Liver (tissue), 8 donors: ENCODE measurements at regions not wholly inside any gene's neighbourhood (a gene's known extent, or its start where the extent isn't known, plus 50 kb on each side); places are given as distances from the start of the nearest gene placed in this dataset.

Experiments
- DNase-seq: peaks from one replicate; pipeline ENCODE4 v3.0.0-alpha.2; 2017; ENCODE audit warnings: low spot score
- H3K27ac ChIP-seq, 2 donors: one replicate each; pipeline ENCODE4 v1.7.0; 2013; ENCODE audit warnings: inconsistent platforms in 2 of 2, low read length in 2 of 2, control low read depth in 1 of 2, low read depth in 1 of 2, mild to moderate bottlenecking in 1 of 2
- H3K27me3 ChIP-seq, 4 donors: one replicate each; pipeline versions ENCODE4 v1.6.1 to v1.7.0; 2013; ENCODE audit warnings: low read length in 3 of 4, inconsistent platforms in 1 of 4, mild to moderate bottlenecking in 1 of 4, moderate library complexity in 1 of 4; ENCODE audit not compliant: control insufficient read depth in 4 of 4, insufficient read depth in 4 of 4
- H3K36me3 ChIP-seq, 4 donors: one replicate each; pipeline versions ENCODE4 v1.6.1 to v1.7.0; 2013; ENCODE audit warnings: low read length in 3 of 4, mild to moderate bottlenecking in 3 of 4, low read depth in 1 of 4, moderate library complexity in 1 of 4; ENCODE audit not compliant: control insufficient read depth in 4 of 4, insufficient read depth in 3 of 4
- H3K4me1 ChIP-seq, 4 donors: one replicate each; pipeline versions ENCODE4 v1.6.1 to v1.7.0; 2013; ENCODE audit warnings: low read length in 3 of 4, mild to moderate bottlenecking in 3 of 4, moderate library complexity in 1 of 4; ENCODE audit not compliant: control insufficient read depth in 4 of 4, insufficient read depth in 4 of 4
- H3K4me3 ChIP-seq, 3 donors: one replicate each; pipeline versions ENCODE4 v1.6.1 to v1.7.0; 2013; ENCODE audit warnings: low read length in 3 of 3, control low read depth in 1 of 3, low read depth in 1 of 3, mild to moderate bottlenecking in 1 of 3
- H3K9ac ChIP-seq, 2 donors: one replicate each; pipeline ENCODE4 v1.7.0; 2013; ENCODE audit warnings: low read length in 2 of 2, mild to moderate bottlenecking in 2 of 2, moderate library complexity in 2 of 2, control low read depth in 1 of 2, low read depth in 1 of 2
- H3K9me3 ChIP-seq, 4 donors: one replicate each; pipeline versions ENCODE4 v1.6.1 to v1.7.0; 2013; ENCODE audit warnings: low read length in 3 of 4; ENCODE audit not compliant: control insufficient read depth in 4 of 4
- EGR1 ChIP-seq, 2 donors: IDR thresholded peaks; 2 replicates each; pipeline ENCODE4 v1.6.1; 2016 to 2018; ENCODE audit warnings: antibody characterized with exemption in 2 of 2, low read depth in 2 of 2
- FOXA1 ChIP-seq: IDR thresholded peaks from 2 replicates; pipeline ENCODE4 v1.6.1; 2016; ENCODE audit warnings: antibody characterized with exemption
- FOXA2 ChIP-seq: IDR thresholded peaks from 2 replicates; pipeline ENCODE4 v1.6.1; 2016; ENCODE audit warnings: antibody characterized with exemption
- GABPA ChIP-seq, 2 donors: IDR thresholded peaks in 1 of 2; conservative IDR thresholded peaks in 1 of 2; 2 replicates each; pipeline ENCODE4 v1.6.1; 2016; ENCODE audit warnings: antibody characterized with exemption in 2 of 2, mild to moderate bottlenecking in 1 of 2, moderate library complexity in 1 of 2
- HNF4A ChIP-seq, 2 donors: conservative IDR thresholded peaks; 2 replicates each; pipeline ENCODE4 v1.6.1; 2016; ENCODE audit warnings: antibody characterized with exemption in 2 of 2, mild to moderate bottlenecking in 2 of 2
- JUND ChIP-seq, 2 donors: IDR thresholded peaks; 2 replicates each; pipeline ENCODE4 v1.6.1; 2016; ENCODE audit warnings: antibody characterized with exemption in 2 of 2
- RAD21 ChIP-seq, 2 donors: IDR thresholded peaks; 2 replicates each; pipeline ENCODE4 v1.6.1; 2016; ENCODE audit warnings: antibody characterized with exemption in 2 of 2, mild to moderate bottlenecking in 2 of 2
- RXRA ChIP-seq, 2 donors: IDR thresholded peaks; 2 replicates each; pipeline ENCODE4 v1.6.1; 2017 to 2018; ENCODE audit warnings: antibody characterized with exemption in 2 of 2, mild to moderate bottlenecking in 1 of 2
- SP1 ChIP-seq: IDR thresholded peaks from 2 replicates; pipeline ENCODE4 v1.6.1; 2018; ENCODE audit warnings: antibody characterized with exemption, mild to moderate bottlenecking
- TAF1 ChIP-seq: conservative IDR thresholded peaks from 2 replicates; pipeline ENCODE4 v1.6.1; 2016; ENCODE audit warnings: antibody characterized with exemption, mild to moderate bottlenecking
- YY1 ChIP-seq: IDR thresholded peaks from 2 replicates; pipeline ENCODE4 v1.6.1; 2016; ENCODE audit warnings: antibody characterized with exemption, mild to moderate bottlenecking
- WGBS: extraction: QIAGEN DNeasy Blood & Tissue Kit; methylation state at CpG from one replicate; pipeline ENCODE4 v1.1.7; 2013; 5-methylcytosine and 5-hydroxymethylcytosine counted together
- TF ChIP-seq, protein P1 (sequence below): IDR thresholded peaks from 2 replicates; pipeline ENCODE4 v1.6.1; 2016; ENCODE audit warnings: antibody characterized with exemption
- TF ChIP-seq, protein P2 (sequence below): IDR thresholded peaks from 2 replicates; pipeline ENCODE4 v1.6.1; 2016; ENCODE audit warnings: antibody characterized with exemption, mild to moderate bottlenecking
- TF ChIP-seq, protein P3 (sequence below): IDR thresholded peaks from 2 replicates; pipeline ENCODE4 v1.6.1; 2016; ENCODE audit warnings: antibody characterized with exemption
- TF ChIP-seq, protein P4 (sequence below): fragments of 150-350 bp; IDR thresholded peaks from 2 replicates; pipeline ENCODE4 v1.5.1; 2017; ENCODE audit warnings: improper control_type of control experiment, low read depth, low read length; ENCODE audit not compliant: missing input control
- donor health status: healthy.
- donor health status: healthy.
- donor health status: healthy.
- donor health status: healthy.
- donor health status: healthy.

DNA sequence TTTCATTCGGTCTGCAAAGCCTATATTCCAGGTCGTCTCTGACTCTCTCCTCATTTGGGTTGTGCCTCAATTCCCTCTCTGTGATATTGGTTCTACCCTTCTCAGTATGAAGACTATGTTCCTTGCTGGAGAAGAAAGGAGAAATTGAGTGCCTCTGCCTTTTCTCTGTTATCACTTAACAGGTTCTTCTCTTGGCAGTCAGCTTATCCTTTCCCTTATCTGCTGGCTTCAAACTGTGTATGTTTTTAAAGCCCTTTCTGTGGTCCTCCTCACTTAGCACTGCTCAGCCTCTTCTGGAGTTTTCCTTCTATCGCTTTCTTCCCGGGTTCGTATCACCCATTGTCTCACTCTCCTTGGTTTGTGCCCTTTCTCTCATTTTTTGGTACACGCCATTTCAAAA, 65.3 kb upstream of the FSTL1 start:
- no peaks in the 10 kb centered on the region for H3K9me3 ChIP-seq
- no peak overlapping the region for H3K27ac ChIP-seq
- WGBS: 49% methylated on average over 6 of the region's 6 CpGs
- DNase-seq: no peak
- H3K4me3 ChIP-seq: no peak overlapping the region
- TF ChIP-seq, protein P1, sequence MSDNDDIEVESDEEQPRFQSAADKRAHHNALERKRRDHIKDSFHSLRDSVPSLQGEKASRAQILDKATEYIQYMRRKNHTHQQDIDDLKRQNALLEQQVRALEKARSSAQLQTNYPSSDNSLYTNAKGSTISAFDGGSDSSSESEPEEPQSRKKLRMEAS: no peak
- no peak for TF ChIP-seq JUND (IDR thresholded peaks at IDR 0.05)
- TF ChIP-seq HNF4A (conservative IDR thresholded peaks at IDR 0.05): no peak
- TF ChIP-seq, protein P2, sequence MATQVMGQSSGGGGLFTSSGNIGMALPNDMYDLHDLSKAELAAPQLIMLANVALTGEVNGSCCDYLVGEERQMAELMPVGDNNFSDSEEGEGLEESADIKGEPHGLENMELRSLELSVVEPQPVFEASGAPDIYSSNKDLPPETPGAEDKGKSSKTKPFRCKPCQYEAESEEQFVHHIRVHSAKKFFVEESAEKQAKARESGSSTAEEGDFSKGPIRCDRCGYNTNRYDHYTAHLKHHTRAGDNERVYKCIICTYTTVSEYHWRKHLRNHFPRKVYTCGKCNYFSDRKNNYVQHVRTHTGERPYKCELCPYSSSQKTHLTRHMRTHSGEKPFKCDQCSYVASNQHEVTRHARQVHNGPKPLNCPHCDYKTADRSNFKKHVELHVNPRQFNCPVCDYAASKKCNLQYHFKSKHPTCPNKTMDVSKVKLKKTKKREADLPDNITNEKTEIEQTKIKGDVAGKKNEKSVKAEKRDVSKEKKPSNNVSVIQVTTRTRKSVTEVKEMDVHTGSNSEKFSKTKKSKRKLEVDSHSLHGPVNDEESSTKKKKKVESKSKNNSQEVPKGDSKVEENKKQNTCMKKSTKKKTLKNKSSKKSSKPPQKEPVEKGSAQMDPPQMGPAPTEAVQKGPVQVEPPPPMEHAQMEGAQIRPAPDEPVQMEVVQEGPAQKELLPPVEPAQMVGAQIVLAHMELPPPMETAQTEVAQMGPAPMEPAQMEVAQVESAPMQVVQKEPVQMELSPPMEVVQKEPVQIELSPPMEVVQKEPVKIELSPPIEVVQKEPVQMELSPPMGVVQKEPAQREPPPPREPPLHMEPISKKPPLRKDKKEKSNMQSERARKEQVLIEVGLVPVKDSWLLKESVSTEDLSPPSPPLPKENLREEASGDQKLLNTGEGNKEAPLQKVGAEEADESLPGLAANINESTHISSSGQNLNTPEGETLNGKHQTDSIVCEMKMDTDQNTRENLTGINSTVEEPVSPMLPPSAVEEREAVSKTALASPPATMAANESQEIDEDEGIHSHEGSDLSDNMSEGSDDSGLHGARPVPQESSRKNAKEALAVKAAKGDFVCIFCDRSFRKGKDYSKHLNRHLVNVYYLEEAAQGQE: no peak
- TF ChIP-seq TAF1: no peak
- TF ChIP-seq, protein P3, sequence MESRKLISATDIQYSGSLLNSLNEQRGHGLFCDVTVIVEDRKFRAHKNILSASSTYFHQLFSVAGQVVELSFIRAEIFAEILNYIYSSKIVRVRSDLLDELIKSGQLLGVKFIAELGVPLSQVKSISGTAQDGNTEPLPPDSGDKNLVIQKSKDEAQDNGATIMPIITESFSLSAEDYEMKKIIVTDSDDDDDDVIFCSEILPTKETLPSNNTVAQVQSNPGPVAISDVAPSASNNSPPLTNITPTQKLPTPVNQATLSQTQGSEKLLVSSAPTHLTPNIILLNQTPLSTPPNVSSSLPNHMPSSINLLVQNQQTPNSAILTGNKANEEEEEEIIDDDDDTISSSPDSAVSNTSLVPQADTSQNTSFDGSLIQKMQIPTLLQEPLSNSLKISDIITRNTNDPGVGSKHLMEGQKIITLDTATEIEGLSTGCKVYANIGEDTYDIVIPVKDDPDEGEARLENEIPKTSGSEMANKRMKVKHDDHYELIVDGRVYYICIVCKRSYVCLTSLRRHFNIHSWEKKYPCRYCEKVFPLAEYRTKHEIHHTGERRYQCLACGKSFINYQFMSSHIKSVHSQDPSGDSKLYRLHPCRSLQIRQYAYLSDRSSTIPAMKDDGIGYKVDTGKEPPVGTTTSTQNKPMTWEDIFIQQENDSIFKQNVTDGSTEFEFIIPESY: no peak
- no peak for TF ChIP-seq YY1
- no peak for TF ChIP-seq FOXA2
- no peak for TF ChIP-seq RXRA (IDR thresholded peaks at IDR 0.05)
- no peak for TF ChIP-seq RAD21 (IDR thresholded peaks at IDR 0.05)
- TF ChIP-seq, protein P4, sequence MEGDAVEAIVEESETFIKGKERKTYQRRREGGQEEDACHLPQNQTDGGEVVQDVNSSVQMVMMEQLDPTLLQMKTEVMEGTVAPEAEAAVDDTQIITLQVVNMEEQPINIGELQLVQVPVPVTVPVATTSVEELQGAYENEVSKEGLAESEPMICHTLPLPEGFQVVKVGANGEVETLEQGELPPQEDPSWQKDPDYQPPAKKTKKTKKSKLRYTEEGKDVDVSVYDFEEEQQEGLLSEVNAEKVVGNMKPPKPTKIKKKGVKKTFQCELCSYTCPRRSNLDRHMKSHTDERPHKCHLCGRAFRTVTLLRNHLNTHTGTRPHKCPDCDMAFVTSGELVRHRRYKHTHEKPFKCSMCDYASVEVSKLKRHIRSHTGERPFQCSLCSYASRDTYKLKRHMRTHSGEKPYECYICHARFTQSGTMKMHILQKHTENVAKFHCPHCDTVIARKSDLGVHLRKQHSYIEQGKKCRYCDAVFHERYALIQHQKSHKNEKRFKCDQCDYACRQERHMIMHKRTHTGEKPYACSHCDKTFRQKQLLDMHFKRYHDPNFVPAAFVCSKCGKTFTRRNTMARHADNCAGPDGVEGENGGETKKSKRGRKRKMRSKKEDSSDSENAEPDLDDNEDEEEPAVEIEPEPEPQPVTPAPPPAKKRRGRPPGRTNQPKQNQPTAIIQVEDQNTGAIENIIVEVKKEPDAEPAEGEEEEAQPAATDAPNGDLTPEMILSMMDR: no peak
- no peak for TF ChIP-seq SP1
- TF ChIP-seq GABPA (IDR thresholded peaks at IDR 0.05 in 1 of 2, conservative IDR thresholded peaks at IDR 0.05 in 1 of 2): no peak
- no peak for TF ChIP-seq FOXA1
- no peak for TF ChIP-seq EGR1 (IDR thresholded peaks at IDR 0.05; ENCODE audit: low read depth in 2 of 2)
- H3K27me3 ChIP-seq: no peaks in the 10 kb centered on the region
- H3K9ac ChIP-seq: no peak overlapping the region
- H3K36me3 ChIP-seq: no peaks in the 10 kb centered on the region
- peaks cover 0 to 3% (median 0%) of the 10 kb centered on the region in 4 donors for H3K4me1 ChIP-seq

DNA sequence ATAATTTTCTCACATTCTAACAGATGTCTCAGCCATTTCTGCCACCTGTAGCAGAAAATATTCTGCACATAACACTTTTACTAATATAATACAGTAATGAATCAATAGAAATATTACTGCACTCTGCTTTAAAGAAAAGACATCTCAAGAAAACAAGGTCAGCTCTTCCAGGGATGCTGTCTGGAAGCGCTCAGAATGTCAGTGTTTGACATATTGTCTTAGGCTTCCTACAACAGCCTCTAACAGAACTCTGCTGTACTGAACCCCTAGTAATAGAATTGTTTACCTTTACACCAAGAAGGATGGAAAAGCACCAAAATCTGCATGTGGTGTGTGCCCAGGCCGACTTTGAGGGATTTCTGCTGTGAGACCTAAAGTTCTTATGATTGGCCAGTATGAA, 61.9 kb upstream of the FSTL1 start:
- no peaks in the 10 kb centered on the region for H3K36me3 ChIP-seq
- H3K27ac ChIP-seq: no peak overlapping the region
- DNase-seq: no peak
- peaks cover 0 to 3% (median 0%) of the 10 kb centered on the region in 4 donors for H3K4me1 ChIP-seq
- H3K9ac ChIP-seq: no peak overlapping the region
- TF ChIP-seq YY1 (no peak), EGR1 (IDR thresholded peaks at IDR 0.05; ENCODE audit: low read depth in 2 of 2) (no peak), SP1 (no peak)
- TF ChIP-seq, protein P2: no peak
- 90% methylated on average over 2 of the region's 2 CpGs for WGBS
- H3K27me3 ChIP-seq: no peaks in the 10 kb centered on the region
- H3K4me3 ChIP-seq: no peak overlapping the region
- H3K9me3 ChIP-seq: no peaks in the 10 kb centered on the region
